ENCODE measurements at regions not wholly inside any gene's neighbourhood (a gene's known extent, or its start where the extent isn't known, plus 50 kb on each side); places are given as distances from the start of the nearest gene placed in this dataset.

DNA sequence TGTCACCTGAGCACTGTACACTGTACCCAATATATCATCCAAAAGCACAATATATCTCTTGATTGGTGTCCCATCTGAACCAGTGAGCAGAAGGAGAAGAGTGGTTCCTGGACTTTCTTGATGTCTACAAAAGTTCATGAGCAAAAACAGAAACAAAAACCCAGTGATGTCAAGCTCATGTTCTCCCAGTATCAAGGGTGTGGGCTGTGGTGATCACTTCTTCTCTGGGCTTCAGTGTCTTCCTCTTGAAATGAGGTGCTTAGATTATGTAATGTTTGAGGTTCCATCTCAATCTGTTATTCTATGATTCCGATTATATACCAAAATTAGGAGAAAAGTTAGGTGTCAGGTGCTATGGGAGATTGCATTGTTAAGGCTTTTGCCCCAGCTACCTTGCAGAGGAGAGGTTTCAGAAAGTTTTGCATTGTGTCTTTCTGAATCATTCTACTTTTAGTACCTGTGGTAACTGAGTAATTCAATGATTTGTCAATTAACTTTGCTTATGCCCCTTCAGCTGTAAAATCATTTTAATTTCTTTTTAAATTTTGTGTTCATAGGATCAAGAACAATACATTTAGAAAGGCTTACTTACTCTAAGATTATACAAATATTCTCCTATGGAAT lies 122.0 kb upstream of the EOMES start (continued):
- TF ChIP-seq, protein P1, sequence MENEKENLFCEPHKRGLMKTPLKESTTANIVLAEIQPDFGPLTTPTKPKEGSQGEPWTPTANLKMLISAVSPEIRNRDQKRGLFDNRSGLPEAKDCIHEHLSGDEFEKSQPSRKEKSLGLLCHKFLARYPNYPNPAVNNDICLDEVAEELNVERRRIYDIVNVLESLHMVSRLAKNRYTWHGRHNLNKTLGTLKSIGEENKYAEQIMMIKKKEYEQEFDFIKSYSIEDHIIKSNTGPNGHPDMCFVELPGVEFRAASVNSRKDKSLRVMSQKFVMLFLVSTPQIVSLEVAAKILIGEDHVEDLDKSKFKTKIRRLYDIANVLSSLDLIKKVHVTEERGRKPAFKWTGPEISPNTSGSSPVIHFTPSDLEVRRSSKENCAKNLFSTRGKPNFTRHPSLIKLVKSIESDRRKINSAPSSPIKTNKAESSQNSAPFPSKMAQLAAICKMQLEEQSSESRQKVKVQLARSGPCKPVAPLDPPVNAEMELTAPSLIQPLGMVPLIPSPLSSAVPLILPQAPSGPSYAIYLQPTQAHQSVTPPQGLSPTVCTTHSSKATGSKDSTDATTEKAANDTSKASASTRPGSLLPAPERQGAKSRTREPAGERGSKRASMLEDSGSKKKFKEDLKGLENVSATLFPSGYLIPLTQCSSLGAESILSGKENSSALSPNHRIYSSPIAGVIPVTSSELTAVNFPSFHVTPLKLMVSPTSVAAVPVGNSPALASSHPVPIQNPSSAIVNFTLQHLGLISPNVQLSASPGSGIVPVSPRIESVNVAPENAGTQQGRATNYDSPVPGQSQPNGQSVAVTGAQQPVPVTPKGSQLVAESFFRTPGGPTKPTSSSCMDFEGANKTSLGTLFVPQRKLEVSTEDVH (IDR thresholded peaks at IDR 0.05; ENCODE audit: low read depth, partially characterized antibody), result no peak
- no peak for TF ChIP-seq ZNF316 (IDR thresholded peaks at IDR 0.05)
- no peak for TF ChIP-seq HDAC1 (IDR thresholded peaks at IDR 0.05)

DNA sequence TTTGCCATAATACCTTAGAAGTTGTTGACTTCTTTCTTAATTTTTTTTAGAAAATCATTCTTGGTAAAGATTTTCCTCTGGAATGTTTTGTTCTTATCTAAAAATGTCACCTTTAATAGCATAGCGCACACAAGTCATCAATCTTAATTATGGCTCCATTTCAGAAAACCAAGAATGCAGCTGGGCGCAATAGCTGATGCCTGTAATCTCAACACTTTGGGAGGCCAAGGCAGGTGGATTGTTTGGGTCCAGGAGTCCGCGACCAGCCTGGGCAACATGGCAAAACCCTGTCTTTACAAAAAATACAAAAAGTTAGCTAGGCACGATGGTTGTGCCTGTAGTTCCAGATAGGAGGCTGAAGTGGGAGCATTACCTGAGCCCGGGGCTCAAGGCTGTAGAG lies 125.6 kb upstream of the EOMES start:
- H3K9me1 ChIP-seq (ENCODE audit: control insufficient read depth, insufficient read depth, low read length), result no peaks in the 10 kb centered on the region
- no TSS peak for BruUV-seq (replicated peaks)
- no peak overlapping the region for H3K9ac ChIP-seq (ENCODE audit: insufficient read depth in 1 of 2, low read depth in 2 of 2, low read length in 2 of 2)
- H3K4me3 ChIP-seq, result no peak overlapping the region
- no peak for ATAC-seq
- H2AFZ ChIP-seq (ENCODE audit: low read depth, low read length), result no peak overlapping the region
- H3K4me2 ChIP-seq (ENCODE audit: insufficient read depth, low read length), result no peak overlapping the region
- H3K27ac ChIP-seq (ENCODE audit: extremely low read depth, low read depth, low read length), result no peak overlapping the region
- POLR2A ChIA-PET, result no interaction called here
- intact Hi-C loops (cut with micrococcal nuclease), result no loop called here
- H3K79me2 ChIP-seq (ENCODE audit: control insufficient read depth, insufficient read depth, low read length), result no peaks in the 10 kb centered on the region
- H3K4me1 ChIP-seq (replicated peaks in 1 of 2; ENCODE audit: control insufficient read depth in 2 of 2, insufficient read depth in 2 of 2, low read length in 2 of 2), result no peaks in the 10 kb centered on the region
- no peaks in the 10 kb centered on the region for H4K20me1 ChIP-seq (replicated peaks; ENCODE audit: control insufficient read depth, insufficient read depth, low read length)
- no peaks in the 10 kb centered on the region for H3K9me3 ChIP-seq (replicated peaks; ENCODE audit: control insufficient read depth, insufficient read depth, low read depth, low read length)
- FAIRE-seq, result no peak
- in situ Hi-C loops (cut with MboI), result no loop called here
- no peaks in the 10 kb centered on the region for H3K36me3 ChIP-seq (ENCODE audit: control insufficient read depth, insufficient read depth, low read length)
- WGBS (ENCODE audit: insufficient coverage, low coverage, missing lambda C conversion rate), result 1% methylated on average over 6 of the region's 6 CpGs
- no peaks in the 10 kb centered on the region for H3K27me3 ChIP-seq (ENCODE audit: control insufficient read depth in 2 of 2, insufficient read depth in 2 of 2, low read length in 2 of 2)
- DNase-seq (ENCODE audit: extremely low read depth in 1 of 4, low spot score in 3 of 4), result no peak
- CTCF ChIA-PET (ENCODE audit: low intra/inter-chr PET ratio), result no interaction called here
- TF ChIP-seq SRSF1 (IDR thresholded peaks at IDR 0.05; ENCODE audit: low read depth, low read length) (no peak), FIP1L1 (IDR thresholded peaks at IDR 0.05; ENCODE audit: low read depth, low read length, poor library complexity, severe bottlenecking) (no peak), HEY1 (CRISPR knock-in tag; IDR thresholded peaks at IDR 0.05; ENCODE audit: borderline replicate concordance) (no peak), ZNF311 (CRISPR knock-in tag; IDR thresholded peaks at IDR 0.05) (no peak), RB1 (IDR thresholded peaks at IDR 0.05; ENCODE audit: low read depth) (no peak), ZNF175 (CRISPR knock-in tag; IDR thresholded peaks at IDR 0.05; ENCODE audit: low read depth) (no peak), HNRNPH1 (optimal IDR thresholded peaks at IDR 0.05; ENCODE audit: low read depth, low read length) (no peak)
- TF ChIP-seq, protein P2, sequence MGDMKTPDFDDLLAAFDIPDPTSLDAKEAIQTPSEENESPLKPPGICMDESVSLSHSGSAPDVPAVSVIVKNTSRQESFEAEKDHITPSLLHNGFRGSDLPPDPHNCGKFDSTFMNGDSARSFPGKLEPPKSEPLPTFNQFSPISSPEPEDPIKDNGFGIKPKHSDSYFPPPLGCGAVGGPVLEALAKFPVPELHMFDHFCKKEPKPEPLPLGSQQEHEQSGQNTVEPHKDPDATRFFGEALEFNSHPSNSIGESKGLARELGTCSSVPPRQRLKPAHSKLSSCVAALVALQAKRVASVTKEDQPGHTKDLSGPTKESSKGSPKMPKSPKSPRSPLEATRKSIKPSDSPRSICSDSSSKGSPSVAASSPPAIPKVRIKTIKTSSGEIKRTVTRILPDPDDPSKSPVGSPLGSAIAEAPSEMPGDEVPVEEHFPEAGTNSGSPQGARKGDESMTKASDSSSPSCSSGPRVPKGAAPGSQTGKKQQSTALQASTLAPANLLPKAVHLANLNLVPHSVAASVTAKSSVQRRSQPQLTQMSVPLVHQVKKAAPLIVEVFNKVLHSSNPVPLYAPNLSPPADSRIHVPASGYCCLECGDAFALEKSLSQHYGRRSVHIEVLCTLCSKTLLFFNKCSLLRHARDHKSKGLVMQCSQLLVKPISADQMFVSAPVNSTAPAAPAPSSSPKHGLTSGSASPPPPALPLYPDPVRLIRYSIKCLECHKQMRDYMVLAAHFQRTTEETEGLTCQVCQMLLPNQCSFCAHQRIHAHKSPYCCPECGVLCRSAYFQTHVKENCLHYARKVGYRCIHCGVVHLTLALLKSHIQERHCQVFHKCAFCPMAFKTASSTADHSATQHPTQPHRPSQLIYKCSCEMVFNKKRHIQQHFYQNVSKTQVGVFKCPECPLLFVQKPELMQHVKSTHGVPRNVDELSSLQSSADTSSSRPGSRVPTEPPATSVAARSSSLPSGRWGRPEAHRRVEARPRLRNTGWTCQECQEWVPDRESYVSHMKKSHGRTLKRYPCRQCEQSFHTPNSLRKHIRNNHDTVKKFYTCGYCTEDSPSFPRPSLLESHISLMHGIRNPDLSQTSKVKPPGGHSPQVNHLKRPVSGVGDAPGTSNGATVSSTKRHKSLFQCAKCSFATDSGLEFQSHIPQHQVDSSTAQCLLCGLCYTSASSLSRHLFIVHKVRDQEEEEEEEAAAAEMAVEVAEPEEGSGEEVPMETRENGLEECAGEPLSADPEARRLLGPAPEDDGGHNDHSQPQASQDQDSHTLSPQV (IDR thresholded peaks at IDR 0.05), result no peak
- TF ChIP-seq, protein P3, sequence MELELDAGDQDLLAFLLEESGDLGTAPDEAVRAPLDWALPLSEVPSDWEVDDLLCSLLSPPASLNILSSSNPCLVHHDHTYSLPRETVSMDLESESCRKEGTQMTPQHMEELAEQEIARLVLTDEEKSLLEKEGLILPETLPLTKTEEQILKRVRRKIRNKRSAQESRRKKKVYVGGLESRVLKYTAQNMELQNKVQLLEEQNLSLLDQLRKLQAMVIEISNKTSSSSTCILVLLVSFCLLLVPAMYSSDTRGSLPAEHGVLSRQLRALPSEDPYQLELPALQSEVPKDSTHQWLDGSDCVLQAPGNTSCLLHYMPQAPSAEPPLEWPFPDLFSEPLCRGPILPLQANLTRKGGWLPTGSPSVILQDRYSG (tag; conservative IDR thresholded peaks at IDR 0.05; ENCODE audit: low read depth), result no peak

Data from K562 (cell line).